Keratinocyte (primary cell): ENCODE measurements at regions not wholly inside any gene's neighbourhood (a gene's known extent, or its start where the extent isn't known, plus 50 kb on each side); places are given as distances from the start of the nearest gene placed in this dataset.
"Not testable (repeated sequence)": the region's sequence is repeated elsewhere in the genome, so short reads cannot be mapped to it uniquely, and the experiment has no call there.

Experiments used
- DNase-seq: peaks from one replicate; pipeline ENCODE4 v3.0.0-alpha.2; 2011; ENCODE audit warnings: low read depth, missing footprints, low spot score
- FAIRE-seq: peaks from 2 replicates; lab custom pipeline; 2011; peaks lifted over from hg19 to GRCh38; lab: Jason Lieb, UNC
- H2AFZ ChIP-seq: 2 replicates; pipeline ENCODE4 v1.6.0; 2012; ENCODE audit warnings: low read length, control low read depth, inconsistent platforms; ENCODE audit not compliant: control insufficient read depth
- H3K27ac ChIP-seq: 2 replicates; pipeline ENCODE4 v1.5.1; 2011; ENCODE audit warnings: low read length; ENCODE audit not compliant: control insufficient read depth, insufficient read depth
- H3K27me3 ChIP-seq: 3 replicates; pipeline ENCODE4 v1.6.0; 2011; ENCODE audit warnings: low read length; ENCODE audit not compliant: control insufficient read depth, insufficient read depth; ENCODE audit errors: extremely low read depth
- H3K36me3 ChIP-seq, 2 experiments: 2 replicates in 1 of 2; 3 replicates in 1 of 2; pipeline ENCODE4 v1.5.1; 2011; ENCODE audit warnings: low read length in 2 of 2, mild to moderate bottlenecking in 1 of 2; ENCODE audit not compliant: control insufficient read depth in 2 of 2, insufficient read depth in 2 of 2; ENCODE audit errors: extremely low read depth in 1 of 2
- H3K4me1 ChIP-seq: 3 replicates; pipeline ENCODE4 v1.5.1; 2011; ENCODE audit warnings: low read length; ENCODE audit not compliant: control insufficient read depth, insufficient read depth; ENCODE audit errors: extremely low read depth
- H3K4me2 ChIP-seq: 3 replicates; pipeline ENCODE4 v1.6.0; 2011; ENCODE audit warnings: low read depth, low read length; ENCODE audit not compliant: control insufficient read depth, insufficient read depth; ENCODE audit errors: extremely low read depth
- H3K4me3 ChIP-seq, 3 experiments: fragments of 200-600 bp in 1 of 3; sonication (generic) in 1 of 3; 2 replicates in 2 of 3; 3 replicates in 1 of 3; pipeline ENCODE4 v1.5.1; 2011 to 2016; ENCODE audit warnings: low read length in 3 of 3, mild to moderate bottlenecking in 3 of 3, control low read depth in 2 of 3, inconsistent platforms in 1 of 3, low read depth in 1 of 3, mixed read lengths in 1 of 3, mixed run types in 1 of 3, moderate library complexity in 1 of 3; ENCODE audit not compliant: control insufficient read depth in 2 of 3, insufficient read depth in 2 of 3; ENCODE audit errors: extremely low read depth in 1 of 3
- H3K79me2 ChIP-seq: 2 replicates; pipeline ENCODE4 v1.6.0; 2012; ENCODE audit warnings: low read length; ENCODE audit not compliant: control insufficient read depth, insufficient read depth
- H3K9ac ChIP-seq: 3 replicates; pipeline ENCODE4 v1.6.0; 2011; ENCODE audit warnings: low read length; ENCODE audit not compliant: control insufficient read depth, insufficient read depth; ENCODE audit errors: extremely low read depth
- H3K9me1 ChIP-seq: 3 replicates; pipeline ENCODE4 v1.6.0; 2011; ENCODE audit warnings: low read length; ENCODE audit not compliant: control insufficient read depth, insufficient read depth; ENCODE audit errors: extremely low read depth
- H3K9me3 ChIP-seq: 2 replicates; pipeline ENCODE4 v1.5.1; 2012; ENCODE audit warnings: low read depth, low read length; ENCODE audit not compliant: control insufficient read depth
- H4K20me1 ChIP-seq: 3 replicates; pipeline ENCODE4 v1.6.0; 2011; ENCODE audit warnings: low read length; ENCODE audit not compliant: control insufficient read depth, insufficient read depth; ENCODE audit errors: extremely low read depth
- CTCF ChIP-seq, 3 experiments: IDR thresholded peaks in 1 of 3; conservative IDR thresholded peaks in 1 of 3; optimal IDR thresholded peaks in 1 of 3; 2 replicates in 2 of 3; 3 replicates in 1 of 3; pipeline versions ENCODE3 to v1.5.1; 2011; ENCODE audit warnings: low read length in 3 of 3, mild to moderate bottlenecking in 3 of 3, moderate library complexity in 2 of 3, control low read depth in 1 of 3, inconsistent platforms in 1 of 3; ENCODE audit not compliant: insufficient read depth in 2 of 3; ENCODE audit errors: extremely low read depth in 1 of 3
- EZH2 ChIP-seq: IDR thresholded peaks from one replicate; pipeline ENCODE4 v1.6.1; 2012; ENCODE audit warnings: inconsistent platforms, mild to moderate bottlenecking, low read length, moderate library complexity
- dilution Hi-C: fragments of 300-500 bp; cut with MboI; formaldehyde crosslinking; loops from one replicate; pipeline ENCODE4 v1.7.0; 2020; ENCODE audit warnings: low sequenced_read_pairs; ENCODE audit not compliant: extremely low pct_ligation_motif_present

- Histone ChIP-seq H3K9ac (no peak overlapping the region), H2AFZ (no peak overlapping the region), H3K79me2 (no peaks in the 10 kb centered on the region), H3K9me1 (no peaks in the 10 kb centered on the region), H4K20me1 (no peaks in the 10 kb centered on the region), H3K9me3 (no peaks in the 10 kb centered on the region), H3K4me2 (no peak overlapping the region), H3K4me1 (no peaks in the 10 kb centered on the region), H3K4me3 (no peak overlapping the region), H3K27ac (no peak overlapping the region), H3K36me3 (no peaks in the 10 kb centered on the region), H3K27me3 (no peaks in the 10 kb centered on the region)
- TF ChIP-seq EZH2 (no peak), CTCF (optimal IDR thresholded peaks at IDR 0.05 in 1 of 3, IDR thresholded peaks at IDR 0.05 in 1 of 3, conservative IDR thresholded peaks at IDR 0.05 in 1 of 3; ENCODE audit: extremely low read depth in 1 of 3, insufficient read depth in 2 of 3, low read length in 3 of 3) (no peak)
- no peak for FAIRE-seq
- dilution Hi-C loops, result no loop called here
- no peak for DNase-seq
Observed at GRCh38 chr12:114491916-114492315, 86.0 kb upstream of the TBX5 start.

- DNase-seq, H3K9me3 ChIP-seq, H3K4me3 ChIP-seq, H3K4me2 ChIP-seq, FAIRE-seq, H3K9ac ChIP-seq, H3K4me1 ChIP-seq, H3K27ac ChIP-seq, H3K36me3 ChIP-seq, H3K79me2 ChIP-seq, H3K9me1 ChIP-seq, H4K20me1 ChIP-seq, H2AFZ ChIP-seq, dilution Hi-C loops: not testable (repeated sequence)
- H3K27me3 ChIP-seq, result peaks cover 20% of the 10 kb centered on the region
Observed at GRCh38 chr12:114484822-114485459, 79.0 kb upstream of the TBX5 start.

GRCh38 chr12:114483996-114484395, 78.1 kb upstream of the TBX5 start:
- H2AFZ ChIP-seq, result no peak overlapping the region
- no peak overlapping the region for H3K4me3 ChIP-seq
- no peaks in the 10 kb centered on the region for H3K79me2 ChIP-seq
- TF ChIP-seq CTCF (optimal IDR thresholded peaks at IDR 0.05 in 1 of 3, IDR thresholded peaks at IDR 0.05 in 1 of 3, conservative IDR thresholded peaks at IDR 0.05 in 1 of 3; ENCODE audit: extremely low read depth in 1 of 3, insufficient read depth in 2 of 3, low read length in 3 of 3) (no peak), EZH2 (no peak)
- H3K9me3 ChIP-seq, result no peaks in the 10 kb centered on the region
- H3K4me1 ChIP-seq, result no peaks in the 10 kb centered on the region
- dilution Hi-C loops, result no loop called here
- H3K9ac ChIP-seq, result no peak overlapping the region
- no peak overlapping the region for H3K27ac ChIP-seq
- DNase-seq (no peak), FAIRE-seq (no peak)
- H3K36me3 ChIP-seq, result no peaks in the 10 kb centered on the region
- H3K4me2 ChIP-seq, result no peak overlapping the region
- no peaks in the 10 kb centered on the region for H4K20me1 ChIP-seq
- peaks cover 30% of the 10 kb centered on the region for H3K27me3 ChIP-seq
- no peaks in the 10 kb centered on the region for H3K9me1 ChIP-seq
